ENCODE measurements at regions not wholly inside any gene's neighbourhood (a gene's known extent, or its start where the extent isn't known, plus 50 kb on each side); places are given as distances from the start of the nearest gene placed in this dataset.

DNA sequence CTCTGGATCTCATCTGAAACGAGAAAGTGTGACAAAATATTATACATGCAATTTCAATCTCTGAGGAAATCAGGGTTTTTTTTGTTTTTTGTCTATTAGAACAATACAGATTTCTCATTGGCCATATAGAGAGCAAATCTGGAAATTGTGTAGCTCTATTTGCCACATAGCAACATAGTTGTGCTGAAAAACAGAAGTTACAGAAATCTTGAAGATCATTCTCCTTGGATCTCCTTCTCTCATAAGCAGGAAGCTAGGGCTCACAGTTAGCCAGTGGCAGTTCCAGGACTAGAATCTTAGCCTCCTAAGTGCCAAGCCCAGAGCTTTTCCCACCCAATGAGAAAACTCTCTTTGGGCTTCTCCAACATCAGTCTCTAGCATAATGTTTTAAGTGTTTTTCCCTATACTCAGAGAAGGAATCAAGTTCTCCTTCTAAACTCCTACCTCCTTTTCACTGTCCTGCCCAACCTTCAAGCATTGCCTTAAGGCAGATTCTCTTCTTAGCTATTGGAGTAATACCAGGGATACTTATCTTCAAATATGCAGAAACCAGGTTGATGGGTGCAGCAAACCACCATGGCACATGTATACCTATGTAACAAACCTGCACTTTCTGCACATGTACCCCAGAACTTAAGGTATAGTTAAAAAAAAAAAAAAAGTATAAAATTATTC lies 211.6 kb downstream of the ALDH8A1 start:
- no peak for DNase-seq

DNA sequence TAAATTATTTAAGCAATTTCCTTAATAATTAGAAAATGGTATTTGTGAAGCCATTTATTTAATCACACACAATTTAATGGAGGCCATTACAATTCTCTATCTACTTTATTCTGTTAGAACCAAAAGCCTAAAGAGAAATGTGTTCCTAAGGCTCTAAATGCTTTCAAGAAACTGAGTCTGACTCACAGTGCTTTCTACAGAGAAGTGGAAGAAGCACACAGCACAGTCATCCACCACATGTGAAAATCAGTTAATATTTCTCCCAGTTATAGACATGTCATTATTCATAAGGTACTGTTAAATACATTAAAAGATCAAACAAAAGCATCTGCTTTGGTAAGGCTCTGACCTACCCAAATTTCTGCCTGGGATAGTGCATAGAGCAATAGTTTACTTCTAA lies 214.4 kb downstream of the ALDH8A1 start:
- no peak for DNase-seq

DNA sequence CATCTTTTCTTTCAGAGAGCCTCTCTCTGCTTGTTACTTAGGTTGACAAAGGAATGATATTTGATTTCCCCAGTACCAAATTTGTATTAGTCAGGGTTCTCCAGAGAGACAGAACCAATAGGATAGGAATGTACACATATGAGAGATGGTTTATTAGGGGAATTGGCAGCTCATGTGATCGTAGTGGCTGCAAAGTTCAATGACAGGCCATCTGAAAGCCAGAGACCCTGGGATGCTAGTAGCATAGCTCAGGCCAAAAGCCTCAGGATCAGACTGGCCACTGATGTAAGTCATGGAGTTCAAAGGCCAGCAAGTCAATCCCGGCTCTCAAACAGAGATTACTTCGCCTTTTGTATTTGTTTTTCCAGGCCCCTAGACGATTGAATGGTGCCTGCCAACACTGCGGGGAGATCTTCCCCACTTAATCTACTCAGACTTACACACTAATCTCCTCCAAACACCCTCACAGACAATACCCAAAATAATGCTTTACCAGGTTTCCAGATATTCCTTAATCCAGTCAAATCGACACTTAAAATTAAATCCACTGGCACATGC lies 215.5 kb downstream of the ALDH8A1 start:
- DNase-seq: no peak

DNA sequence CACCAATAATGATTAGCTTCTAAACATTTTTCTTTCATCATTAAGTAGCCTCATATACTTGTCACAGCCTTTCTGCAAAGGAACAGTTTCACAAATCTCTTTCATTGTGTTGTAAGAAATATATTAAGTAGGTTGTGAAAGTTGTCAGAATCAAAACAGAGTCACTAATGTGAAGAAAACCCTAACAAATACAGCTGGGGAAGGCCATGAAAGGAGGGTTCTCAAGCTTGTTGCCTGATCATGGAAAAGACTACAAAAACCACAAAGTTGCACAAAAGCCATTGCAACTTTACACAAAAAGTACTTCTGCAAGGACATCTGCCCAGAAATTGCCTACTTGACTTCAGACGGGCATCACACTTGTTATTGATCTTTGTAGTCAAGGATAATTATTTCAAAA lies 216.1 kb downstream of the ALDH8A1 start:
- no peak for DNase-seq

DNA sequence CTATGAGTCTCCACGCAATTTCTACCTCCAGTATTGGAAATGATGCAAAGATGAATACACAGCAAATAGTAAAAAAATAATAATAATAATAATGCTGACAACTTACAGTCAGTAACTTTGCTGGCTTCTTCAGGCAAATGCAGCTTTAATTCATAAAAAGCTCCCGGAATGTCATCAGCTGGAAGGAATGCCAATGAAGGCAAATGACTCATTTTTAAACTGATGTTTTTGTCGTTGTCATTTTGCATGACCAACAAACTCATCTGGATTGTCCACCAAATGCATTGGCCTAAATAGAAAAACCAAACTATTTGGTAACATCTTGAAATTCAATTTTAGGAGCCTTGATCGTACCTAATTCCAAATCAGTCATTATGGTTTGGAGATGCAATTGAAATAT lies 217.1 kb downstream of the ALDH8A1 start:
- no peak for DNase-seq

DNA sequence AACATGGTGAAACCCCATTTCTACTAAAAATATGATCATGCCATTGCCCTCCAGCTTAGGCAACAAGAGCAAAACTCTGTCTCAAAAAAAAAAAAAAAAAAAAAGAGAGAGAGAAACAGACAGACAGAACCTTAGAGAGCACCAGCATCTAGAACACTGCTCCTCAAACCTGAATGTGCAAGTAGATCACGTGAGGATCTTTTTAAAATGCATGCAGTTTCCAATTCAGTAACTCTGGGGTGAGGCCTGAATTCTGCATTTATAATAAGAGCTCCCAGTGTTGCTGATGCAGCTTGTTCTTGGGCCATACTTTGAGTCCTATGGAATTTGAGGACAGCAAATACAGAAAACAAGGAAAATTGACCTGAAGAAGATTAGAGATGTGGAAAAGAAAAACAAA lies 218.3 kb downstream of the ALDH8A1 start:
- no peak for DNase-seq

DNA sequence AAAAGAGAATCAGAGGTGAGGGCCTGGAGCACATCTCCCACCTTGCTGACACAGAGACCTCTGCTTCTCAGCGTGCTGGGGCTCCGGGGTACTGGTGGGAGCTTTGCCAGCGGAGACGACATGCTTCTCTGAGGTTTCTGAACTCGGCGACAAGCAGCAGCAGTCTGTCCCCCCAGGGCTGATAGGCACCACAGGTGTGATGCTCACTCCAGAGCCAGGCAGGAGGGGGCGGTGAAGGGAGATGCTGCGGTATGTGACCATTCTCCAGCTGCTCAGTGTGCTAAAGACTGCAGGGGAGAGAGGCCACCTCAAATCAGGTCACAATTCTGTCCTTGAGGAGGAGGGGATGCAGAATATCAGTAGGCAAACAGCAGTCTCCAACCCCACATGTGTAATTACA lies 219.9 kb downstream of the ALDH8A1 start:
- DNase-seq: no peak

DNA sequence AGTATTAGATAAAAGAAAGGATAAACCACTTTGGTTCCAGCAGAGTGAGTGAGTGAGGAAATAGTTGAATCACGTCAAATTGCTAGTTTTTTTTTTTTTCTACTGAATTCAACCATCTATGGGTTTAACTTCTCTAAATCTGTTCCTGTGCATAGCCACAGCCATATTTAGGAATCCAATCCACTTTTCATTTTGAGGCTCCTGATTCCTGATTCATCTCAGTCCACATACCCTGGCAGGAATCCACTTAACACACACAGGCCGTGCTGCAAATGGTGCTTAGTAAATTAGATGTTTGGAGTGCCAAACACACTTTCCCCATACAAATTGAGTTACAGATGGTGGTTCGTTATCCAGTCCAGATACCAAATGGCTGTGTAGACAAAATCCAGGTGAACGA lies 220.3 kb downstream of the ALDH8A1 start:
- DNase-seq: no peak

DNA sequence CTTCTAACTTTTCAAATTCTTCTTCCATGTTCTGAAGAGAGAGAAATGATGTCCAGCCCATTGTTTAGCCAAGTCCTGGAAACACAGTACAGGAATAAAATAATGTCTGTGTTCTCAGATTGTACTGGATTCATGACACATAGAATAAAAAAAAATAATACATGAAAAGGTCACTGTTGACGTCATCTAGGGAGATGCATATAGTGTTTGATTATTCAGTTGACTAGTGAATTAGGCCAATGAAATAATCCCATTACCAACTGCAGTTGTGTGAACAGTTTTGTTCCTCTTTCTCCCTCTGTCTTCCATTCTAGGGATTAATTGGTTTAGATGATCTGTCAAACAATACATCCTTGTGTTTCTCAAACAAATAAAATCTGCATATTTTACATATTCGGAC lies 222.8 kb downstream of the ALDH8A1 start:
- no peak for DNase-seq

DNA sequence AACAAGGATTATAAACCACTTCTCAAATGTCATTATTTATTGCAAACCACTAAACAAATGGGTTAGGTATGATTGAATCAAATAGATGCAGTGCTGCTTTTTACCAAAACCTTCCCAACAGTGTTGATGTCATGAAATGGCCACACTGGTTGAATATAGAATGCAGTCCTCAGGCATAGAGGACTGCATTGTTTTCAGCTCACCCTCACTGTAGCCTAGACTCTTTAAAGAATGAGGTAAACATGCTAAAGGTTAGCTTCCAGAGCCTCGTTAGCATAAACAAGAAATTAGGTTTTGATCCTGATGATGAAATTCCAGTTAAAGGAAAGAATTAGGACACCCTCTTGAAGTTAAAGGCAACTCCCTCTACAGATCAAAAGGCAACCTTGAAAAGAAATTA lies 224.3 kb downstream of the ALDH8A1 start:
- DNase-seq: no peak

DNA sequence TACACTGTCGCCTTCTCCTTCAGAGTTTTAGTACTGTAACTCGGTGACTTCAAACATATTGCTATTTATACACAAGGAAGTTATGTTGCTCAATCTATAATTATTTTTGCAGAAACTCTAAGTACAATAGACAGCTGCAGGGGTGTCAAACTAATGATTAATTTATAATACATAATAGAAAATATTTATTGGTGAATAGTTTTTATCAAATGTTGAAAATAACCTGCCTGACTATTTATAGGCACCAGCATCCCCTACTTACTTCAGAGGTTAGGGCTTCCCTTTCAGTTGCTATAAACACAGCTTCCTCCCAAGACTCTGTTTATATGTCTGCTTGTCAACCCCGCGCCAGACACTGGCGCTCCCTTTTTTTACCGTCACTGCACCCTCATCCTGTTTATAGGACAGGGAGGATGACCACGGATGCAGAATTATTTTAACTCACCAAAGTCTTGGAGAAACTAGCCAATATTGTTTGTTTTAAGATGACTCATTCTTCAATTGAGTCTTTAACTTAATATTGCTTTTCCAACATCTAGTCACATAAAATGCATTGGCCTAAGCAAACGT lies 225.0 kb downstream of the ALDH8A1 start:
- DNase-seq: no peak

DNA sequence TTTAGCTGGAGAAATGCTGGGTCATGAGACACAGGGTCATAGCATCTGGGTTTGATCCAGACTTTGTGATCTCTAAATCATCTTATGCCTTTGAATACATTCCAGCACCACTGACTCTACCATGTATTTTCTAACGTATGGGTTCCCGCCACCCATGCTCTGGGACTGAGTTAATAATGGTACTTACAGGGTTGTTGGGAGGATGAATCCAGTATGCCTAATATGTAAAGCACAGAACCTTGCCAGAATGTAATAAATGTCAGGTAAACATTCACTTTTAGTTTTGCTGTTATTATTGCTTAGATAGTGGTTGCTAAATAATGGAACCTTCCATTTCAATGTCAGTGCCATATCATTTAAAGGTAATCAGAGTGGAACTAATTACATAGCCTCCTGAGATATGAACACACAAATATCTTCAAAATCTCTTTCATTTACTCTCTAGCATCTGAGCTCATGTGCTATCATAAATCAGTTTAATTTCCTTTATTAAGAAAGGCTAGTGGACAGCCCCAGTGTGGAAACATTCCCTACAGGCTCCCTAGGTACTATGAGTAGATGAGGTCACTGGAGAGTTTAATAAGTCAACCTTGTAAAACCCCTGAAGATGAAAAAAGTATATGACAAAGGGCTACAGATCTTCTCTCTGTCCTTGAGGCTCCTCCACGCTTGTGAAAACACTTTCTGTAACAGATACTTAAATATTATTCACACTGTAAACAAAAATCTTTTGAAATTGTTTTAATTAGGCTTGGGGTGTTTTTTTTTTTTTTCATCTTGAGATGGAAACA lies 226.6 kb downstream of the ALDH8A1 start:
- no peak for DNase-seq

DNA sequence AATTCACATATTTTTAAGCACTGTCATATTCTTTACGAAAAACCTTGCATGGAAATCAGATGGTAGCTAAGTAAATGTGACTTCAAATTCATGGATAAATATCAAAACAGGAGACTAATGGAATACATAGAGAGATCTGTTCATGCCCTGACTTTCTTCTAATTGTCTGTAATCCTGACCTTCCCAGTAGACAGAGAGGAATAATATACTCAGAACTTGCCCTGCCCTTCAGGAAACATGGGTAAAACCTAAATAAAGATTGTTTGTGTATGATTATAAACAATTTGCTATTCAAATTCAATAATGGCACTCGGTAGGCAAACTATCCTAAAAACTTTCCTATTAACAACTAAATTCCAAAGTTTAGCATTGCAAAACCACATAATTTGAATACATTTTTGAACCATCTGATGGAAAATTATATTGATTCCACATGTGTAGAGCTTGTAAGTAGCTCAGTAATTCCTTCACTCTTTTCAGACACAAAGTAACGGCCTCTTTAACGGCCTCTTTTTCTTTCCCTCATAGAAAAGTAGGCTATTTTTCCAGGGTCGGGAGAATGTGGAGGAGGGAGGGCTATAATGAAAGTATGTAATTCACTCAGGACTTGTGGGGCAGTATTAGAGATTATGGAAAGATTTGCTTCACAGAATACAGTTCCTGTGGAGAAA lies 227.6 kb downstream of the ALDH8A1 start:
- no peak for DNase-seq

DNA sequence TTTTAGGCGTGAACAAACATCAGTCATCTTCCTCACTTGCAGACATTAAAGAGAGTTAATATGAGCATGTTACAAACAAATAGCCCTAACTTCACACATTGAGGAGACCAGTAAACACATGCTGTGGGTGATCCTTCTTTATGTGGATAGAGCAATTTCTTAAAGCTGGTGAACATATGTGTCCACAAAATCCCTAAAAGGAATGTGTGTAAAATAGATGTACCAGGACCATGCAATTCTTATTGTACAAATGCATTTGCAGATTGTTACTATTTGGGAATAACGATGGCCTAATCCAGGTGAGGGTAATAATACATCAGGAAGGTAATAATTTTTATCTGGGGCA lies 228.9 kb downstream of the ALDH8A1 start:
- DNase-seq: no peak

DNA sequence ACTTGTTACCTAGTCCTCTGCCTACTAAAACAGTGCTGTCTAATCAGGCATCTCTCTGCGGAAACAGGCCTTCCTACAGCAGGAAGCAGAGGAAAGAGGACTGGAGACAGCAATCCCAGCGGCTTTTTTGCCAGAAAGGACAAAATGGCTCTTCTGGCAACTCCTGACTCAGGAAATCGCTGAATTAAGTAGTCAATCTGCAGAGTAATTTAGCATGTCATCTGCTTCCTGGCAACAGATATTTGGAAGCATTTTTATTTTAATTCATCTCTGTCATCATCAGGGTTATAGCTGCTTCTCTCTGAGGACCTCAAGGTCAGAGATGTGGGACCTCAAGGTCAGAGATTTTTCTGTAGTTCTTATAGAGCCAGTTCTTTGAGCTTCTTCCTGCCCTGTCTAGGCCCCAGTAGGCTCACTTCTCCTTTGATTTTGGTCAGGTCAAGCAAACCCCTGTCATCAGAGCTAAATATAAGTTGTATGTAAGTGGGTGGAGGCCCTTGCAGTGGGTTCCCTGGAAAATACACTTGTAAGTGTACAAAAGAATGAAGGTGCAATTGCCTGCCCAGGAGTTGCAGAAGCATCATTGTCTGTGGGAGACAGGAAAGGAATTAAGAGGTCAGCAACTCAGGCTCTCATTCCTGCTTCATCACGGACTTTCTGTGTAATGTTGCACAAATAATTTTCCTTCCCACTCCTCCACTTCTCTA lies 229.4 kb downstream of the ALDH8A1 start:
- no peak for DNase-seq

DNA sequence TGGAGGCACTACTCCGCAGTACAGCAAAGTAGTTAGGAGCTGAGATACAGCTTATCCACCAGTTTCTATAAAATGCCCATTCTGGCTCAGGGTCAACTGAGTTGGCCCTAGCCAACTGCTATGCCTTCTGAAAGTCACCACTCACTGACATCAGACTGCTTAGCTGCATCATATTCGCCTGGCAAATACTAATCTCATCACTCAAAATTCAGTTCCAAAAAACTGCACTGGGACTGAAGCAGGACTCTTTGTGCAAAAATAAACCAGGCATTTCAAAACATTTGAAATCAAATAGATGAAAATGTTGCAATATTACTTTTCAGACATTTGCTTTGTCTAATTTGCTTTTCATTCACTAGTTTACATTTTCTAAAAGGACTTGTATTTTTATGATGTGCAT lies 230.0 kb downstream of the ALDH8A1 start:
- no peak for DNase-seq

DNA sequence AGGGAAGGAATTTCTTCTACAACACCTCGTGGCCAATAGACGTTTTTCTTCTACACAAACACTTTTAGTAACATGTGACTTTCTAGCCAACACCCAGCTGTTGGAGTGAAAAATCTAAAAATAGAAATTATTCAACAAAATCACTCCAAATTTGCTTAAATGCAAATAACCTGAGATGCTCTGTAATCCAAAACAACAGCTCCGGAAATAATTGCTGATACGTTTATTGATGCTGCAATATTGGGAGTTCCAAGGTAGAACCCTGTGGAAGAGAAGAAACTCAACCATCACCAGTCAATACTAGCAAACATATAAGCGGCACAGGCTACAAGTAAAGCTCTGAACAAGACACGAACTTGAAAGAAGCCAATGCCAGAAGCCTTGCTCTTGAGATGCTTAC lies 230.6 kb downstream of the ALDH8A1 start:
- DNase-seq: no peak

DNA sequence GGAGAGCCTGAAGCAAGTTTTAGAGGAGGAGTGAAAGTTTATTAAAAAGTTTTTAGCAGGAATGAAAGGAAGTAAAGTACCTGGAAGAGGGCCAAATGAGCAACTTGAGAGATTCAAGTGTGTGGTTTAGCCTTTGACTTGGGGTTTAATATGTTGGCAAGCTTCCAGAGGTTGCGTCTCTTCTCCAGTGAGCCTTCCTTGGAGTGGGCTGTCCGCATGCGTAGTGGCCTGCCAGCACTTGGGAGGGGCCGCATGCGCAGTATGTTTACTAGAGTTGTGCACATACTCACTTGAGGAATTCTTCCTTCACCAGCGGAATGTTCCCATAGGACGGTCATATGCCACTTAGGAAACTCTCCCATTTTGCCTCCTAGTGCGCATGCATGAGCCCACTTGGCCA lies 235.2 kb downstream of the ALDH8A1 start:
- DNase-seq: no peak

DNA sequence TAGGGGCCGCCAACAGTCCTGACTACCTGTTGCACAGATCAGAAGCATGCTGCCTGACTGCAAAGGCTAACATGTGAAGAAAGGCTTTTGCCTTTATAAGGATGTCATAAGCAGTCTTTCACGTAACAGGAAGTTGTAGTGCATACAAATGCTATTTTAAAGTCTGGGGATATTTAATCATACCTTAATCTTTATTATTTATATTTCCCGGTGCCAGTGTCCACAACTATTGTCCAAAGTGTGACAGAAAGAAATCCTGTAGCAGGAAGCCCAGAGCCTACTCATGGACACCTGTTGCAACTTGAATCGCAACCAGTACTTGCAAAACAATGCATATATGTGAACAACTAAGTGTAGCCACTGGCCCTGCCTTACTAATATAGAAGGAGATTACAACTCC lies 235.8 kb downstream of the ALDH8A1 start:
- no peak for DNase-seq

DNA sequence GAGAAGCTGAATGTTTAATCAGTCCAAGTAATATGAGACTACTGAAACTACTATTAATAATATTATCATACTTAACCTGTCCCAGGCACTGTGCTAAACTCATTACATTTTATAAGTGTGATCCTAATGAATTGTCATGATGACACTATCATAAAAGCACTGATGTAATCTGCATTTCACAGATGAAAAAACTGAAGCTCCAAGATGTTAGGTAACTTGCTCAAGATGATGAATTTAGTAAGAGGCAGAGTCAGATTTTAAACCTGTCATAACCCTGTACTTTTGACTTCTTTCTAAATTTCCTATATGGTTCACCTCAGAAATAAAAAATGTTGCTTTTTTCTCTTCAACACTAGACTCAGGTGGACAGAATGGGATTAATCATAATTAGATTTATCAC lies 237.6 kb downstream of the ALDH8A1 start:
- DNase-seq: no peak

DNA sequence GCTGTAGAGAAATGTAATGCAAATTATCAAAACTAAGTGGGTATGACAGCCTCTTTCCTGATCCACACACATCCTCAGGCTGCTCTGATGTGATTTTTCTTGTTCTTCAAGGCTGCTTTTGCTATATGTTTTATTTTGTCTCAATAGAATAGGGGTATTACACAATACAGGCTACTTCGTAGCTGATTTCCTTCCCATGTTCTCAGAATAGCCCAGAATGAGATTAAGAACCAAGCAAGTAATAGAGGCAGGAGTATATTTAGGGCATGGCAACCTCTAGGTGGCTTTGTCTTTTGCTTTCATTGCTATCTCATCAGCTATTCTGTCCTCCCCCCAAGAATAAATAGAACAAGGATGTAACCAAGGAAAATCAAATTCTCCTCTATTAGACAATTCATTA lies 241.8 kb downstream of the ALDH8A1 start:
- no peak for DNase-seq

DNA sequence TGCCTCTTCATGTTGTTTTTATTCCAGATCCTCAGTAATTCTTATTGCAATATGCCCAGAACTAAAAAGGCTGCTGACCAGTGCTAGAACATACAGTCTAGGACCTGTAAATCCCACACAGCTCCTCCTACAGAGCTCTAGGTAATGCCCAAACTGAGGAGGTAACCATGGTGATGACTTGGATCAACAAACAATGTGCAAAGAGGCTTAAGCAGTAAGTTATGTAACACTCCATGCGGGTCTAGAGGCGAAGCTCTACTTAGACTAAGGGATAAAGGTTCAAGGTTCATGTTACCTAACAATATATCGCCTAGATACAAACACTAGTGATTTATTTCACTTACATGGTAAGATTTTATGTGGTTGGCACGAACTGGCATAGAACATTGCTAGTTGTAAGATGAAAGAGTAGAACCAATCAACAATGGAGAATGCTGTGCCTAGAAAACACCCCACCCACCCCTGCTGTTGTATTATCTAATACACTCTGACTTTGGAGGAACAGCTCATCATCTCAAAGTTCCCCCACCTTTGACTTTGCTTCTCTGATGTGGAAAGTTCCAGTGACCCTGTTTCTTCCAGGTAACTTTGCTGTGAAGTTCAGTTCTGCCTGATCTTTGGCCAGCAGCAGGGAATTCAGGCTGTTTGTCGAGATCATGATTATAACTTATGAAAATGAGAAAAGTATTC lies 242.4 kb downstream of the ALDH8A1 start:
- no peak for DNase-seq

Data from stimulated activated CD4-positive, alpha-beta T cell treated with anti-CD3 and anti-CD28 coated beads, Interleukin-4, amount 100 ng/mL, for 4 hours (primary cell).